ENCODE measurements at regions not wholly inside any gene's neighbourhood (a gene's known extent, or its start where the extent isn't known, plus 50 kb on each side); places are given as distances from the start of the nearest gene placed in this dataset.
"Not testable (repeated sequence)": the region's sequence is repeated elsewhere in the genome, so short reads cannot be mapped to it uniquely, and the experiment has no call there.

DNA sequence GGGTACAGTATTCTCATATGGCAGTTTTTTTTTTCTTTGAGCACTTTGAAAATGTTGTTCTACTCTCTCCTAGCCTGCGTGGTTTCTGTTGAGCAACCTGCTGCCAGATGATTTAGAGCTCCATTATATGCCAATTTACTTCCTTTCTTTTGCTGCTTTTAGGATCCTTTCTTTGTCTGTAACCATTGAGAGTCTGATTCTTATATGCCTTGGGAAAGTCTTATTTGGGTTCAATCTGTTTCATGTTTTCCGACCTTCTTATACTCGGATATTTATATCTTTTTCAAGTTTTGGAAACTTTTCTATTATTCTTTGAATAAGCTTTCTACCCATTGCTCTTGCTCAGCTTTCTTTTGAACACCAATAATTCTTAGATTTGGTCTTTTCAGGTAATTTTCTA, 138.1 kb upstream of the RAG2 start:
- no peak for DNase-seq

DNA sequence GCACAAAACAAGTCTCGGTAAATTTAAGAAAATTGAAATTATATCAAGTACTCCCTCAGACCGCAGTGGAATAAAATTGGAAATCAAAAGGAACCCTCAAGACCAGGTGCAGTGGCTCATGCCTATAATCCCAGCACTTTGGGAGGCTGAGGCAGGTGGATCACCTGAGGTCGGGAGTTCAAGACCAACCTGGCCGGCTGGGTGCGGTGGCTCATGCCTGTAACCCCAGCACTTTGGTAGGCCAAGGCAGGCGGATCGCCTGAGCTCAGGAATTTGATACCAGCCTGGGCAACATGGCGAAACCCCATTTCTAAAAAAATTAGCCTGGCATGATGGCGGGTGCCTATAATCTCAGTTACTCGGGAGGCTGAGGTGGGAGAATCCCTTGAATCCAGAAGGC, 135.7 kb upstream of the RAG2 start:
- DNase-seq, result not testable (repeated sequence)

DNA sequence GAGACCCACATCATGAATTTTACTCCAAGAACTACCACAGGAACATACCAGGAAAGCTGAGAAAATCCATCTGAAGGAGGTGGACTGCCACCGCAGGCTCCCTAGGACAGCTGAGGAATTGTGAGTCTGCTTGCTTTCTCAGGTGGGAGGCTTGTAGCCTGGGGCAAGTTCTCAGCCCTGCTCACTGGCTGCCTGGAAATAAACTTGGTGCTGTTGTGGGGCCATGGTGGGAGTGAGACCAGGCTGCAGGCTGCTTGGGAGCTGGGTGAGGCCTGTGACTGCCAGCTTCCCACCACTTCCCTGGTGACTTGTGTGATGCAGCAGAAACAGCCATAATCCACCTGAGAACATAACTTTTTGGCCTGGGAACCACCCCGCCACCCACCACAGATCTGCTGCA, 132.7 kb upstream of the RAG2 start:
- DNase-seq, result no peak

DNA sequence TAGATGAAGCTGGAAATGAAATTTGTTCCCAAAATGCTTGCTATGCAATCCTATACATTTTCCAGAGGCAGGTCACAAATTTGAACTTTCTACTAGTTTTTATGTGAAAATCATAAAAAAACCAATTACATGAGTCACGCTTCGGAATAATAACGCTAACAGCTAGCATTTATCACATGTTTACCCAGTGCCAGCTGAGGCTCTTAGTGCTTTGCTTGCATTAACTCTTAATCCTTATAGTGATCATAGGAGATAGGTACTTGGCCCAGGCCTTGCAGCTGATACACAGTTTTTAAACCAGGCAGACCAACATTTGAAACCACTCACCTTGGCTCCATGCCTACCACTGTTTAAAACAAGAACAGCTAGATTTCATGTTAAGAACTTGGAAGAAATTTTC, 131.8 kb upstream of the RAG2 start:
- no peak for DNase-seq

DNA sequence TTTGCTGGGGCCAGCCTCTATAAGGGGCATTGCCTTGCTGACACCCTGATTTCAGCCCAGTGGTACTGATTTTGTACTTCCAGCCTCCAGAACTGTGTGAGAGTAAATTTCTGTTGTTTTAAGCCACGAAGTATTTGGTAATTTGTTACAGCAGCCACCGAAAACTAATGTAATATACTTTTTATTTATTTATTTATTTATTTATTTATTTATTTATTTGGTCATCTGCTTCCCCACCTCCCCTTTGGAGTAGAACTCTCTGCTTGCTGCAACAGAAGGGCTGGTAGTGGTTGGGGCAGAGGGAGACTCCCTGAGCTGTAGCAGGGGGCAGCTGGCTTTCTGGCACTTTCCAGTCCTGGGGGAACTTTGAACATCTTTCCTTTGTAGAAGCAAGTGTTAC, 128.4 kb upstream of the RAG2 start:
- DNase-seq, result no peak

DNA sequence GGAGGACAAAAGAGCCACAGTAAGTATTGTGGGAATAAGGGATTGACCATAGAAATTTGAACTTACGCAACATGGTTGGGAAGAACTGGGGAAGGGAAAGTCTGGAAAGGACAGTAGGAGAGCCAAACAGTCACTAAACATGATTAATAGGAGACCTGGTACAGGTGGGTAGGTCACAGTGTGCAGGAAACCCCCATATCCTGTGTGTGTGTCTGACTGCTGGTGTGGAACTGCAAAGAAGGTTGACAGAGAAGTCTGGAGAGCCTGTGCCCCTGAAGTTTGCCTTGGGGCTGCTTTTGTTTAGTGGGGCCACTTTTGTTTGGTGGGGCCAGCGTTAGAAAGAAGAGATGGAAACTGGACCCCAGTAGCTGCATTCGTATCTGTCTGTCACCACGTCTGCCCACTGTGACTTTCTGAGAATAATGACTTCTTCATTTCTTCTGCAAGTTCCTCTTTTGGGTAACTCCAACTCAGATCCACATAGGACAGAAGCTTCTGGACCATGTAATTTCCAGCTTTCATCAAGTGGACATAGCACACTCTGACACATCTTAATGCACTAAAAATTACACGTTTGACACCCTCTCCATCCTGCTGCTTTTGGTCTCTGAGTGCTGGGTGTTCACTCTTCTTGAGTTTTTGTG, 126.8 kb upstream of the RAG2 start:
- DNase-seq, result peak; percentile 67 to 69

DNA sequence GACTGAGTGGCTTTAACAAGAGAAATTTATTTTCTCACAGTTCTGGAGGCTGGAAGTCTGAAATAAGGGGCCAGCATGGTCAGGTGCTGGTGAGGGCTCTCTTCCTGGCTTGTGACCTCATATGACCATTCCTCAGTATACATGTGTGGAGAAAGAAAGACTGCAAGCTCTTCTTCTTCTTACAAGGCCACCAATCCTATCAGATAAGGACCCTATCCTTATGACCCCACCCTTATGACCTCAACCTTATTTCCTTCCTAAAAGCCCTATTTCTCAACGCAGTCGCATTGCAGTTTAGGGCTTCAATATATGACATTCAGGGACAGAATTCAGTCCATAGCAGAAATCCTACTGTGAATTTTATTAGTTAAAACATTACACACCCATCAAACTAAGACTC, 124.4 kb upstream of the RAG2 start:
- peak; percentile 43 to 56 for DNase-seq

DNA sequence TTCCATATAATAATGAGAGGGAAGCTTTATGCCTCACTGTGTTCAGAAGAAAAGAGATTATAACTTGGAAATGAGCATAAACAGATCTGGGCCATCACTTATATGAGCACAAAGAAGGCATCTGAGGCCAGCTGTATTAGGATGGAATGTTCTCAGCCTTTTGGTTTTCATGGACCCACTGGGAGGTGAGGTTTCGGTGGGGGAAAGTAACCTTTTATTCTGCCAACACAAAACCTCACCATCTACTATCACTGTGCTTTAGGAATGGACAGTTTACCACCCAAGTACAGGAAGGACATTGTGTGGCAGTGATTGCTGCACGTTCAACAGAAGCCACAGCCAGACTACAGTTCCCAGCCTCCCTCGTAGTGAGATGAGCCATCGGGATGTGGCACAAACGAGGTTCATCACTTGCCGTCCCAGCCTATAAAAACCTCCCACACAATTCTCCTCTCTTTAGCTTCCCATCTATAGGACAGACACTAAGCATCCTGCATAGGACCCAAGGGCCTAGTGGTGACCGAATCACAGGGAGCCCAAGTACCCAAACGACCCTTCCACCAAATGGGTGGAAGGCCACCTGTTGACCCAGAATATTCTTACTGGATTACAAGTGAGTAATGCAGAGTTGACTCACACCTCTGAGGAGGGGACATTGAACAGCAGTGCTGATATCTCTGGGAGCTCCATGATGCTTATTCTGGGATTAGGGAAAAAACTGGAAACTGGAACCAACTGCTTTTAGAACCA, 121.5 kb upstream of the RAG2 start:
- DNase-seq, result no peak

DNA sequence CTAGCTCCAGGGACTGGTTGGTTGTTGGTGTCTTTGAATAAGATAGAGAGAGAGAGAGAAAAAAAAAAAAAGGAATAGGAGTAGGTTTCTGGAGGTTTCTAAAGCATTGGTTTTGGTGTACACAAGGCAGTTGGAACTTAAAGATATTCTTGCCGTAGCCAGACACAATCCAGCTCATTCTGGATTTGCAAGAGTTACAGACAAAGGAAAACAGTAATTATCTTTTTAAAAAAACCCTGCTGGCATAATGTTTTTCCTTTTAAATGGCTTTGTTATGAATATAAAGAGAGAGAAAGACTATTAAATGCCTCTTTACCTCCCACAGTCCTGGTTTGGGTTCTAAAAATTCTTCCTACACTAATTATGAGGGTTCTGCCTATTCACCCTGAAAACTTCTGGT, 120.4 kb upstream of the RAG2 start:
- no peak for DNase-seq

DNA sequence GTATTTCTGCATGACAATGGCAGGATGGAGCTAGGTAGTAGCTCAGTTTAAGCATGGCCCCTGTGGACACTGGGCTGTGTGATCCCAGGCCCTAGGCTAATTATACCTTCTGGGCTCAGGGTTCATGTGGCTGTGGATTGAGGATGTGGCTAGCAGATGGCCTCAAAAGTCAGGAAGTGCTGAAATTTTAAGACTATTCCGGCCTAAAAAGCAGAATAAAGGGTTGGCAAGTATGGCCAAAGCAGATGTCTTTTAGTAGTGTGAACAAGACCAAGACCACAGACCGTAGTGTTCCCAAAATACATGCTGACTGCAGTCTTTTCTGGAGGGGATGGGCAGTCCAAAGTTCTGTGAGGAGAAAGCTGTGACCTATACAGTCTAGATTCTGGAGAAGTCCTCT, 115.7 kb upstream of the RAG2 start:
- peak in 1 of 2 donors; percentile 5 for DNase-seq

DNA sequence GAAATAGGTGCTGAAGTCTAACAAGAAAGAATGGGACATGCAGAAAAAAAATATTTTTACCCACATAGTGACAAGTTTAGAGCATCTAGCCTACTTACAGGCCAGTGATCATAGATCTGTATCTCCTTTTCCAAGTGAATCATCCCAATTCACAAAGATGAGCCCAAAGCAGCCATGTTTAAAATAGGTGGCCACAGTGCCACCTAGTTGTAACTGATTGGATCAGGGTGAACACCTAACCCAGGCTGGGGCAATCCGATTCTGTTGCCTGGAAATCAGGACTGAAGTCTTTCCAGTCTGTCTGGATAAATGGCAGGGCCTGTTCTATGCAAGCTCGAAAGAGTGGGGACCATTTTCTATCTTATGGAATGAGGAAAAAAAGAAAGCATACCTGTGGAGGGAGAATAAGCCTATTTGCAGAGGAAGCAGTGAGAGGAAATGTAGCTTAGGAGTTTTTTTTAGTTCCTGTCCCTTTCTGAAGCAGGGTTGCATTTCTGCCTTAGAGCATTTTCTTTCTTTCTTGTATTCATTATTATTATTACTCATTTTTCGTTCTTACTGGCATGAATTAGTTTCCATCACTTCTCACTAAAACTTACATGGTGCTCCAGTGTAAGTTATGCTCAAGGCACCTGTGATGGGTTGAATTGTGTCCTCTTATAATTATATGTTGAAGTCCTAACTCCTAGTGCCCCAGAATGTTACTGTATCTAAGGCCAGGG, 113.2 kb upstream of the RAG2 start:
- DNase-seq, result no peak

All from inflammatory macrophage treated with lipopolysaccharide for 1 hour (primary cell).